ENCODE measurements at regions not wholly inside any gene's neighbourhood (a gene's known extent, or its start where the extent isn't known, plus 50 kb on each side); places are given as distances from the start of the nearest gene placed in this dataset.

GRCh38 chr17:71023249-71024030 is 854.1 kb downstream of the KCNJ2 start:
- no peak overlapping the region for H3K4me3 ChIP-seq (ENCODE audit: extremely low read depth in 1 of 4, insufficient read depth in 2 of 4, low read depth in 3 of 4, low read length in 4 of 4)
- WGBS, 2 experiments (ENCODE audit: extremely low coverage in 1 of 2, insufficient coverage in 1 of 2, insufficient read length in 1 of 2, insufficient replicate concordance in 2 of 2, low coverage in 1 of 2, low lambda C conversion rate in 2 of 2, missing lambda C conversion rate in 1 of 2): 77% methylated on average over 8 of the region's 8 CpGs; no CpG with 5 or more reads in 1 of the 2 experiments
- H2BK12ac ChIP-seq (ENCODE audit: low read depth, low read length): no peak overlapping the region
- no peak overlapping the region for H2BK5ac ChIP-seq (ENCODE audit: low read depth, low read length)
- H3K4me2 ChIP-seq (ENCODE audit: insufficient read depth in 1 of 2, low read depth in 2 of 2, low read length in 2 of 2): no peak overlapping the region
- H3K56ac ChIP-seq (replicated peaks; ENCODE audit: insufficient read length, low read depth, low read length): no peak overlapping the region
- H2AK5ac ChIP-seq (ENCODE audit: low read depth, low read length): no peak overlapping the region
- H4K20me1 ChIP-seq (replicated peaks in 1 of 2; ENCODE audit: control insufficient read depth in 1 of 2, insufficient read depth in 2 of 2, low read length in 2 of 2): no peaks in the 10 kb centered on the region
- no peak overlapping the region for H3K4ac ChIP-seq (replicated peaks; ENCODE audit: insufficient read length, low read depth, low read length)
- no peak overlapping the region for H3K9ac ChIP-seq (replicated peaks in 1 of 4; ENCODE audit: extremely low read depth in 1 of 4, low read depth in 3 of 4, low read length in 3 of 4)
- no peaks in the 10 kb centered on the region; a peak in 1 of 7 replicates for H3K27me3 ChIP-seq (replicated peaks in 1 of 4; ENCODE audit: control insufficient read depth in 3 of 4, extremely low read depth in 1 of 4, insufficient read depth in 3 of 4, low read length in 3 of 4)
- H3K9me3 ChIP-seq (ENCODE audit: insufficient read depth in 2 of 2, low read depth in 1 of 2, low read length in 1 of 2): 0 out of 4 replicates have a peak, but pooled peaks cover 3 to 5% of the 10 kb centered on the region in 2 experiments
- POLR2A ChIA-PET (ENCODE audit: partially characterized antibody): interaction anchor here (0.9 kb wide), 1 partner anchor 10 kb away, joined by 3 read pairs; no protein-coding TSS in a partner anchor
- H3K27ac ChIP-seq (ENCODE audit: low read depth, low read length): no peak overlapping the region
- H3K14ac ChIP-seq (ENCODE audit: insufficient read length): no peak overlapping the region
- no peaks in the 10 kb centered on the region for H3K36me3 ChIP-seq (ENCODE audit: control insufficient read depth in 2 of 4, insufficient read depth in 4 of 4, low read length in 3 of 4)
- H2AFZ ChIP-seq (ENCODE audit: low read length): no peak overlapping the region
- FAIRE-seq (no peak), DNase-seq (ENCODE audit: low read depth in 1 of 2, low spot score in 2 of 2) (no peak)
- H4K5ac ChIP-seq (ENCODE audit: insufficient read length, low read depth, low read length): no peak overlapping the region
- no peak overlapping the region for H4K91ac ChIP-seq (replicated peaks; ENCODE audit: insufficient read length, low read length)
- H2BK120ac ChIP-seq (replicated peaks; ENCODE audit: low read depth, low read length): no peak overlapping the region
- no peak overlapping the region for H3K23ac ChIP-seq (ENCODE audit: insufficient read length)
- H4K8ac ChIP-seq (ENCODE audit: extremely low read depth, insufficient read depth, low read length): no peak overlapping the region
- no peak overlapping the region for H2BK20ac ChIP-seq (ENCODE audit: low read length)
- CTCF ChIA-PET (ENCODE audit: partially characterized antibody): interaction anchor here (1.0 kb wide), 1 partner anchor 256 kb away, joined by 4 read pairs; no protein-coding TSS in a partner anchor
- no peak overlapping the region for H3K18ac ChIP-seq (ENCODE audit: extremely low read depth, low read length)
- no peaks in the 10 kb centered on the region for H3K23me2 ChIP-seq (ENCODE audit: low read depth, low read length)
- H3K4me1 ChIP-seq (replicated peaks in 1 of 4; ENCODE audit: control insufficient read depth in 3 of 4, insufficient read depth in 4 of 4, low read length in 3 of 4): peaks cover 0 to 10% (median 4%) of the 10 kb centered on the region in 4 experiments; a peak in 4 of 7 replicates
- H2BK15ac ChIP-seq (ENCODE audit: low read length): no peak overlapping the region
- no peaks in the 10 kb centered on the region for H3K79me2 ChIP-seq (ENCODE audit: control insufficient read depth in 1 of 2, insufficient read depth in 2 of 2, low read length in 2 of 2)
- H3K79me1 ChIP-seq (ENCODE audit: low read depth, low read length): no peaks in the 10 kb centered on the region
- TF ChIP-seq BACH1 (IDR thresholded peaks at IDR 0.05; ENCODE audit: low read length) (no peak), NANOG (IDR thresholded peaks at IDR 0.05; ENCODE audit: insufficient read depth, low read depth, low read length, poor library complexity, severe bottlenecking) (no peak), ZNF274 (IDR thresholded peaks at IDR 0.05; ENCODE audit: borderline replicate concordance, extremely low read depth, low read length) (no peak), SAP30 (IDR thresholded peaks at IDR 0.05; ENCODE audit: insufficient read depth, insufficient replicate concordance, low read length) (no peak), CTCF (IDR thresholded peaks at IDR 0.05; ENCODE audit: control extremely low read depth in 1 of 3, insufficient read depth in 1 of 3, low read depth in 1 of 3, low read length in 3 of 3) (no peak), JUND (IDR thresholded peaks at IDR 0.05; ENCODE audit: low read length) (no peak)
